ENCODE measurements at regions not wholly inside any gene's neighbourhood (a gene's known extent, or its start where the extent isn't known, plus 50 kb on each side); places are given as distances from the start of the nearest gene placed in this dataset.

DNA sequence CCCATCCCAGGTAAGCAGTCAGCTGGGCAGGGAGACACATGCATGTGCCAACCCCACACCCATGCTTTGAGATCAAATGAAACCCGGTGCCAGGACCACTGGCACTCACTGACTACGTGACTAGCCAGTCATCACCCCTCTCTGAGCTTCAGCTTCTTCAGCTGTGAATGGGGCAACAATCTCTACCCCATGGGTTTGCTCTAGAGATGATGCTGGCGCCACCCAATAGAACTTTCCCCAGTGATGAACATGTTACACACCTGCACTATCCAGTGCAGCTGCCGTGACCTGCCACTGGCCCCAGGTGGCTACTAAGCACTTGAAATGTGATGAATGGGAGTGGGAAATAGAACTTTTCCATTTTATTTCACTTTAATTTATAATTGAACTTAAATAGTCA lies 70.3 kb downstream of the PITPNM2 start:
- Histone ChIP-seq H3K27me3 (ENCODE audit: control insufficient read depth, insufficient read depth, low read length) (no peaks in the 10 kb centered on the region), H3K9me3 (ENCODE audit: control insufficient read depth, insufficient read depth, low read length) (no peaks in the 10 kb centered on the region), H3K4me1 (ENCODE audit: control insufficient read depth, insufficient read depth, low read length) (peaks cover 44% of the 10 kb centered on the region), H3K36me3 (ENCODE audit: control insufficient read depth, insufficient read depth, low read length) (no peaks in the 10 kb centered on the region), H3K4me3 (ENCODE audit: low read length) (no peak overlapping the region), H3K27ac (ENCODE audit: low read length) (no peak overlapping the region)
- intact Hi-C loops (cut with micrococcal nuclease) = no loop called here
- 86% methylated on average over 3 of the region's 4 CpGs for WGBS (ENCODE audit: insufficient coverage)
- H3K4me3 Mint-ChIP-seq = no peak overlapping the region
- peaks cover 27 to 54% of the 10 kb centered on the region in 2 donors for H3K4me1 Mint-ChIP-seq
- H3K9me3 Mint-ChIP-seq = no peaks in the 10 kb centered on the region
- DNase-seq (no peak), ATAC-seq (no peak)
- H3K27ac Mint-ChIP-seq = no peak overlapping the region
- no peaks in the 10 kb centered on the region for H3K27me3 Mint-ChIP-seq (ENCODE audit: low read depth in 2 of 2)
- TF ChIP-seq, protein P1, sequence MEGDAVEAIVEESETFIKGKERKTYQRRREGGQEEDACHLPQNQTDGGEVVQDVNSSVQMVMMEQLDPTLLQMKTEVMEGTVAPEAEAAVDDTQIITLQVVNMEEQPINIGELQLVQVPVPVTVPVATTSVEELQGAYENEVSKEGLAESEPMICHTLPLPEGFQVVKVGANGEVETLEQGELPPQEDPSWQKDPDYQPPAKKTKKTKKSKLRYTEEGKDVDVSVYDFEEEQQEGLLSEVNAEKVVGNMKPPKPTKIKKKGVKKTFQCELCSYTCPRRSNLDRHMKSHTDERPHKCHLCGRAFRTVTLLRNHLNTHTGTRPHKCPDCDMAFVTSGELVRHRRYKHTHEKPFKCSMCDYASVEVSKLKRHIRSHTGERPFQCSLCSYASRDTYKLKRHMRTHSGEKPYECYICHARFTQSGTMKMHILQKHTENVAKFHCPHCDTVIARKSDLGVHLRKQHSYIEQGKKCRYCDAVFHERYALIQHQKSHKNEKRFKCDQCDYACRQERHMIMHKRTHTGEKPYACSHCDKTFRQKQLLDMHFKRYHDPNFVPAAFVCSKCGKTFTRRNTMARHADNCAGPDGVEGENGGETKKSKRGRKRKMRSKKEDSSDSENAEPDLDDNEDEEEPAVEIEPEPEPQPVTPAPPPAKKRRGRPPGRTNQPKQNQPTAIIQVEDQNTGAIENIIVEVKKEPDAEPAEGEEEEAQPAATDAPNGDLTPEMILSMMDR (IDR thresholded peaks at IDR 0.05) = no peak
- H3K36me3 Mint-ChIP-seq = no peaks in the 10 kb centered on the region

GRCh38 chr12:123078531-123079155 lies 72.2 kb downstream of the PITPNM2 start:
- Mint-ChIP-seq H3K36me3 (no peaks in the 10 kb centered on the region), H3K9me3 (no peaks in the 10 kb centered on the region), H3K4me3 (no peak overlapping the region), H3K4me1 (peaks cover 43 to 67% of the 10 kb centered on the region in 2 donors), H3K27me3 (ENCODE audit: low read depth in 2 of 2) (no peaks in the 10 kb centered on the region), H3K27ac (peak overlapping the region in 1 of 2 donors; percentile 98)
- Histone ChIP-seq H3K4me3 (ENCODE audit: low read length) (no peak overlapping the region), H3K4me1 (ENCODE audit: control insufficient read depth, insufficient read depth, low read length) (peaks cover 48% of the 10 kb centered on the region), H3K36me3 (ENCODE audit: control insufficient read depth, insufficient read depth, low read length) (no peaks in the 10 kb centered on the region), H3K27me3 (ENCODE audit: control insufficient read depth, insufficient read depth, low read length) (no peaks in the 10 kb centered on the region), H3K27ac (ENCODE audit: low read length) (no peak overlapping the region), H3K9me3 (ENCODE audit: control insufficient read depth, insufficient read depth, low read length) (no peaks in the 10 kb centered on the region)
- intact Hi-C loops (cut with micrococcal nuclease) = loop anchor here (5.0 to 10.0 kb wide), 3 partner anchors 101 to 181 kb away; partner anchors contain the start of genes MPHOSPH9, MTRFR, OGFOD2 and VPS37B
- ATAC-seq (no peak), DNase-seq (no peak)
- TF ChIP-seq, protein P1 (IDR thresholded peaks at IDR 0.05) = no peak
- WGBS (ENCODE audit: insufficient coverage) = 81% methylated on average over 11 of the region's 13 CpGs

- H3K27me3 ChIP-seq (ENCODE audit: control insufficient read depth, insufficient read depth, low read length) = no peaks in the 10 kb centered on the region
- H3K4me3 ChIP-seq (ENCODE audit: low read length) = no peak overlapping the region
- intact Hi-C loops (cut with micrococcal nuclease) = loop anchor here (5.0 to 10.0 kb wide), 3 partner anchors 101 to 181 kb away; partner anchors contain the start of genes MPHOSPH9, MTRFR, OGFOD2 and VPS37B
- peak overlapping the region in 1 of 2 donors; percentile 98 for H3K27ac Mint-ChIP-seq
- ATAC-seq = no peak
- H3K4me3 Mint-ChIP-seq = no peak overlapping the region
- H3K27me3 Mint-ChIP-seq (ENCODE audit: low read depth in 2 of 2) = no peaks in the 10 kb centered on the region
- H3K4me1 Mint-ChIP-seq = peaks cover 45 to 69% of the 10 kb centered on the region in 2 donors
- no peaks in the 10 kb centered on the region for H3K36me3 ChIP-seq (ENCODE audit: control insufficient read depth, insufficient read depth, low read length)
- no peak for DNase-seq
- peaks cover 49% of the 10 kb centered on the region for H3K4me1 ChIP-seq (ENCODE audit: control insufficient read depth, insufficient read depth, low read length)
- TF ChIP-seq, protein P1 (IDR thresholded peaks at IDR 0.05) = no peak
- over 99% methylated on average over 12 of the region's 12 CpGs for WGBS (ENCODE audit: insufficient coverage)
- H3K27ac ChIP-seq (ENCODE audit: low read length) = no peak overlapping the region
- no peaks in the 10 kb centered on the region for H3K9me3 ChIP-seq (ENCODE audit: control insufficient read depth, insufficient read depth, low read length)
- H3K9me3 Mint-ChIP-seq = no peaks in the 10 kb centered on the region
- no peaks in the 10 kb centered on the region for H3K36me3 Mint-ChIP-seq
Observed at GRCh38 chr12:123078120-123078465, 72.8 kb downstream of the PITPNM2 start.

Data from natural killer cell (primary cell).